H1 (cell line): ENCODE measurements at regions not wholly inside any gene's neighbourhood (a gene's known extent, or its start where the extent isn't known, plus 50 kb on each side); places are given as distances from the start of the nearest gene placed in this dataset.
A peak's percentile ranks its signal among the peaks of the same experiment; 100 is the strongest.

Source experiments
- EGR1 ChIP-seq: IDR thresholded peaks from 2 replicates; pipeline ENCODE4 v1.6.1; 2011; ENCODE audit warnings: low read depth, low read length, borderline replicate concordance
- HDAC2 ChIP-seq, 2 experiments: fragments of 300-600 bp in 1 of 2; sonication (generic) in 1 of 2; IDR thresholded peaks; 2 replicates each; pipeline ENCODE4 v1.6.1; 2011 to 2012; ENCODE audit warnings: low read depth in 2 of 2, low read length in 2 of 2, mild to moderate bottlenecking in 2 of 2, moderate library complexity in 2 of 2, borderline replicate concordance in 1 of 2, inconsistent platforms in 1 of 2
- RAD21 ChIP-seq, 2 experiments: IDR thresholded peaks in 1 of 2; conservative IDR thresholded peaks in 1 of 2; 2 replicates each; pipeline ENCODE4 v1.6.1; 2011; ENCODE audit warnings: low read depth in 2 of 2, low read length in 2 of 2, improper control_type of control experiment in 1 of 2, inconsistent platforms in 1 of 2, mild to moderate bottlenecking in 1 of 2, moderate library complexity in 1 of 2
- RNF2 ChIP-seq: fragments of 200-900, 300-1000 bp; sonication (generic); IDR thresholded peaks from 2 replicates; pipeline ENCODE4 v1.7.1; 2016; ENCODE audit warnings: borderline replicate concordance, low read depth, mild to moderate bottlenecking, antibody characterized with exemption, low read length; ENCODE audit not compliant: poor library complexity, severe bottlenecking; ENCODE audit errors: missing control alignments
- SAP30 ChIP-seq: fragments of 300-600 bp; sonication (generic); IDR thresholded peaks from 2 replicates; pipeline ENCODE4 v1.7.1; 2012; ENCODE audit warnings: low read length, moderate library complexity, mild to moderate bottlenecking, inconsistent platforms; ENCODE audit not compliant: insufficient read depth, insufficient replicate concordance
- SP1 ChIP-seq: IDR thresholded peaks from 2 replicates; pipeline ENCODE4 v1.6.1; 2011; ENCODE audit warnings: low read depth, low read length
- SP4 ChIP-seq: IDR thresholded peaks from 2 replicates; pipeline ENCODE4 v1.6.1; 2012; ENCODE audit warnings: low read length, inconsistent platforms
- TAF7 ChIP-seq: optimal IDR thresholded peaks from 2 replicates; pipeline ENCODE3; 2011; ENCODE audit warnings: low read depth, mild to moderate bottlenecking, inconsistent platforms, low read length, moderate library complexity, borderline replicate concordance
- TBP ChIP-seq: IDR thresholded peaks from 2 replicates; pipeline ENCODE4 v1.6.1; 2011; ENCODE audit warnings: low read depth, low read length, improper control_type of control experiment
- TEAD4 ChIP-seq: IDR thresholded peaks from 2 replicates; pipeline ENCODE4 v1.6.1; 2012; ENCODE audit warnings: low read depth, low read length, inconsistent platforms, mixed read lengths
- YY1 ChIP-seq: IDR thresholded peaks from 2 replicates; pipeline ENCODE4 v1.6.1; 2011; ENCODE audit warnings: low read depth, mild to moderate bottlenecking, low read length
- TF ChIP-seq, protein P1 (sequence below): fragments of 300-600 bp; sonication (generic); IDR thresholded peaks from 2 replicates; pipeline ENCODE4 v1.7.1; 2012; ENCODE audit warnings: low read length, moderate library complexity, mild to moderate bottlenecking, inconsistent platforms; ENCODE audit not compliant: insufficient replicate concordance

DNA sequence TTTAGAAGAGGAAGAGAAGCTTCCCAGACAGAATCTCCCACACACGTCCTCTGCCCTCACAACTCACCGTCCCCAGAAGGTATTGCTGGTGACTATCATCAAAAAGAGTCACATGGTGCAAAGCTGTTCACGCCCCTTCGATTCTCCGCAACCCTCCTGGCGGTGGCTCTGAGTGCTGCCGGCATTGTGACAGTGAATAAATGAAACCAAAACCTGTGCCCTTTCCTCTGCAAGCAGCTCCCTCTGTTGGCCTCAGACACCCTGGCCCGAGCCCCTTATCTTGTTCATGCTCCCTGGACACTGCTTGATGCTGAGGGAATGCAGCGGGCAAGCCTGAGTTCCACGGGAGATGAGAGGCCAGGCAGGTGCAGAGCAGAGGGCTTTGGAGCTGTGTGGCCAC, 510.3 kb downstream of the NPHP4 start (continued):
- TF ChIP-seq YY1 (no peak), SP1 (no peak), SP4 (no peak), TBP (no peak), HDAC2 (IDR thresholded peaks at IDR 0.05; ENCODE audit: borderline replicate concordance in 1 of 2, low read depth in 2 of 2, low read length in 2 of 2) (no peak), TAF7 (no peak), SAP30 (no peak), RAD21 (IDR thresholded peaks at IDR 0.05 in 1 of 2, conservative IDR thresholded peaks at IDR 0.05 in 1 of 2; ENCODE audit: low read depth in 2 of 2, low read length in 2 of 2) (peak; percentile 73 to 77), TEAD4 (no peak), EGR1 (no peak), RNF2 (no peak)
- TF ChIP-seq, protein P1, sequence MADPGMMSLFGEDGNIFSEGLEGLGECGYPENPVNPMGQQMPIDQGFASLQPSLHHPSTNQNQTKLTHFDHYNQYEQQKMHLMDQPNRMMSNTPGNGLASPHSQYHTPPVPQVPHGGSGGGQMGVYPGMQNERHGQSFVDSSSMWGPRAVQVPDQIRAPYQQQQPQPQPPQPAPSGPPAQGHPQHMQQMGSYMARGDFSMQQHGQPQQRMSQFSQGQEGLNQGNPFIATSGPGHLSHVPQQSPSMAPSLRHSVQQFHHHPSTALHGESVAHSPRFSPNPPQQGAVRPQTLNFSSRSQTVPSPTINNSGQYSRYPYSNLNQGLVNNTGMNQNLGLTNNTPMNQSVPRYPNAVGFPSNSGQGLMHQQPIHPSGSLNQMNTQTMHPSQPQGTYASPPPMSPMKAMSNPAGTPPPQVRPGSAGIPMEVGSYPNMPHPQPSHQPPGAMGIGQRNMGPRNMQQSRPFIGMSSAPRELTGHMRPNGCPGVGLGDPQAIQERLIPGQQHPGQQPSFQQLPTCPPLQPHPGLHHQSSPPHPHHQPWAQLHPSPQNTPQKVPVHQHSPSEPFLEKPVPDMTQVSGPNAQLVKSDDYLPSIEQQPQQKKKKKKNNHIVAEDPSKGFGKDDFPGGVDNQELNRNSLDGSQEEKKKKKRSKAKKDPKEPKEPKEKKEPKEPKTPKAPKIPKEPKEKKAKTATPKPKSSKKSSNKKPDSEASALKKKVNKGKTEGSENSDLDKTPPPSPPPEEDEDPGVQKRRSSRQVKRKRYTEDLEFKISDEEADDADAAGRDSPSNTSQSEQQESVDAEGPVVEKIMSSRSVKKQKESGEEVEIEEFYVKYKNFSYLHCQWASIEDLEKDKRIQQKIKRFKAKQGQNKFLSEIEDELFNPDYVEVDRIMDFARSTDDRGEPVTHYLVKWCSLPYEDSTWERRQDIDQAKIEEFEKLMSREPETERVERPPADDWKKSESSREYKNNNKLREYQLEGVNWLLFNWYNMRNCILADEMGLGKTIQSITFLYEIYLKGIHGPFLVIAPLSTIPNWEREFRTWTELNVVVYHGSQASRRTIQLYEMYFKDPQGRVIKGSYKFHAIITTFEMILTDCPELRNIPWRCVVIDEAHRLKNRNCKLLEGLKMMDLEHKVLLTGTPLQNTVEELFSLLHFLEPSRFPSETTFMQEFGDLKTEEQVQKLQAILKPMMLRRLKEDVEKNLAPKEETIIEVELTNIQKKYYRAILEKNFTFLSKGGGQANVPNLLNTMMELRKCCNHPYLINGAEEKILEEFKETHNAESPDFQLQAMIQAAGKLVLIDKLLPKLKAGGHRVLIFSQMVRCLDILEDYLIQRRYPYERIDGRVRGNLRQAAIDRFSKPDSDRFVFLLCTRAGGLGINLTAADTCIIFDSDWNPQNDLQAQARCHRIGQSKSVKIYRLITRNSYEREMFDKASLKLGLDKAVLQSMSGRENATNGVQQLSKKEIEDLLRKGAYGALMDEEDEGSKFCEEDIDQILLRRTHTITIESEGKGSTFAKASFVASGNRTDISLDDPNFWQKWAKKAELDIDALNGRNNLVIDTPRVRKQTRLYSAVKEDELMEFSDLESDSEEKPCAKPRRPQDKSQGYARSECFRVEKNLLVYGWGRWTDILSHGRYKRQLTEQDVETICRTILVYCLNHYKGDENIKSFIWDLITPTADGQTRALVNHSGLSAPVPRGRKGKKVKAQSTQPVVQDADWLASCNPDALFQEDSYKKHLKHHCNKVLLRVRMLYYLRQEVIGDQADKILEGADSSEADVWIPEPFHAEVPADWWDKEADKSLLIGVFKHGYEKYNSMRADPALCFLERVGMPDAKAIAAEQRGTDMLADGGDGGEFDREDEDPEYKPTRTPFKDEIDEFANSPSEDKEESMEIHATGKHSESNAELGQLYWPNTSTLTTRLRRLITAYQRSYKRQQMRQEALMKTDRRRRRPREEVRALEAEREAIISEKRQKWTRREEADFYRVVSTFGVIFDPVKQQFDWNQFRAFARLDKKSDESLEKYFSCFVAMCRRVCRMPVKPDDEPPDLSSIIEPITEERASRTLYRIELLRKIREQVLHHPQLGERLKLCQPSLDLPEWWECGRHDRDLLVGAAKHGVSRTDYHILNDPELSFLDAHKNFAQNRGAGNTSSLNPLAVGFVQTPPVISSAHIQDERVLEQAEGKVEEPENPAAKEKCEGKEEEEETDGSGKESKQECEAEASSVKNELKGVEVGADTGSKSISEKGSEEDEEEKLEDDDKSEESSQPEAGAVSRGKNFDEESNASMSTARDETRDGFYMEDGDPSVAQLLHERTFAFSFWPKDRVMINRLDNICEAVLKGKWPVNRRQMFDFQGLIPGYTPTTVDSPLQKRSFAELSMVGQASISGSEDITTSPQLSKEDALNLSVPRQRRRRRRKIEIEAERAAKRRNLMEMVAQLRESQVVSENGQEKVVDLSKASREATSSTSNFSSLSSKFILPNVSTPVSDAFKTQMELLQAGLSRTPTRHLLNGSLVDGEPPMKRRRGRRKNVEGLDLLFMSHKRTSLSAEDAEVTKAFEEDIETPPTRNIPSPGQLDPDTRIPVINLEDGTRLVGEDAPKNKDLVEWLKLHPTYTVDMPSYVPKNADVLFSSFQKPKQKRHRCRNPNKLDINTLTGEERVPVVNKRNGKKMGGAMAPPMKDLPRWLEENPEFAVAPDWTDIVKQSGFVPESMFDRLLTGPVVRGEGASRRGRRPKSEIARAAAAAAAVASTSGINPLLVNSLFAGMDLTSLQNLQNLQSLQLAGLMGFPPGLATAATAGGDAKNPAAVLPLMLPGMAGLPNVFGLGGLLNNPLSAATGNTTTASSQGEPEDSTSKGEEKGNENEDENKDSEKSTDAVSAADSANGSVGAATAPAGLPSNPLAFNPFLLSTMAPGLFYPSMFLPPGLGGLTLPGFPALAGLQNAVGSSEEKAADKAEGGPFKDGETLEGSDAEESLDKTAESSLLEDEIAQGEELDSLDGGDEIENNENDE = no peak
